ENCODE measurements at regions not wholly inside any gene's neighbourhood (a gene's known extent, or its start where the extent isn't known, plus 50 kb on each side); places are given as distances from the start of the nearest gene placed in this dataset.

- no peak for DNase-seq (ENCODE audit: low read depth)
- H3K4me3 ChIP-seq (ENCODE audit: low read depth, low read length): no peak overlapping the region
- TF ChIP-seq, protein P1, sequence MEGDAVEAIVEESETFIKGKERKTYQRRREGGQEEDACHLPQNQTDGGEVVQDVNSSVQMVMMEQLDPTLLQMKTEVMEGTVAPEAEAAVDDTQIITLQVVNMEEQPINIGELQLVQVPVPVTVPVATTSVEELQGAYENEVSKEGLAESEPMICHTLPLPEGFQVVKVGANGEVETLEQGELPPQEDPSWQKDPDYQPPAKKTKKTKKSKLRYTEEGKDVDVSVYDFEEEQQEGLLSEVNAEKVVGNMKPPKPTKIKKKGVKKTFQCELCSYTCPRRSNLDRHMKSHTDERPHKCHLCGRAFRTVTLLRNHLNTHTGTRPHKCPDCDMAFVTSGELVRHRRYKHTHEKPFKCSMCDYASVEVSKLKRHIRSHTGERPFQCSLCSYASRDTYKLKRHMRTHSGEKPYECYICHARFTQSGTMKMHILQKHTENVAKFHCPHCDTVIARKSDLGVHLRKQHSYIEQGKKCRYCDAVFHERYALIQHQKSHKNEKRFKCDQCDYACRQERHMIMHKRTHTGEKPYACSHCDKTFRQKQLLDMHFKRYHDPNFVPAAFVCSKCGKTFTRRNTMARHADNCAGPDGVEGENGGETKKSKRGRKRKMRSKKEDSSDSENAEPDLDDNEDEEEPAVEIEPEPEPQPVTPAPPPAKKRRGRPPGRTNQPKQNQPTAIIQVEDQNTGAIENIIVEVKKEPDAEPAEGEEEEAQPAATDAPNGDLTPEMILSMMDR (IDR thresholded peaks at IDR 0.05; ENCODE audit: insufficient read depth, low read depth, low read length): no peak
Observed at GRCh38 chr6:76633259-76633658, 560.8 kb upstream of the IMPG1 start.

- no peak overlapping the region for H3K4me3 ChIP-seq (ENCODE audit: low read depth, low read length)
- TF ChIP-seq, protein P1 (IDR thresholded peaks at IDR 0.05; ENCODE audit: insufficient read depth, low read depth, low read length): no peak
- DNase-seq (ENCODE audit: low read depth): no peak
Observed at GRCh38 chr6:76631622-76632021, 559.2 kb upstream of the IMPG1 start.

- TF ChIP-seq, protein P1 (IDR thresholded peaks at IDR 0.05; ENCODE audit: insufficient read depth, low read depth, low read length): no peak
- no peak for DNase-seq (ENCODE audit: low read depth)
Observed at GRCh38 chr6:76615395-76615794, 542.9 kb upstream of the IMPG1 start.

GRCh38 chr6:76612954-76613353 lies 540.5 kb upstream of the IMPG1 start:
- TF ChIP-seq, protein P1 (IDR thresholded peaks at IDR 0.05; ENCODE audit: insufficient read depth, low read depth, low read length): no peak
- DNase-seq (ENCODE audit: low read depth): no peak
- no peak overlapping the region for H3K4me3 ChIP-seq (ENCODE audit: low read depth, low read length)

More at GRCh38 chr6:76615395-76615794, 542.9 kb upstream of the IMPG1 start:
- no peak overlapping the region for H3K4me3 ChIP-seq (ENCODE audit: low read depth, low read length)

- H3K4me3 ChIP-seq (ENCODE audit: low read depth, low read length): no peak overlapping the region
- TF ChIP-seq, protein P1 (IDR thresholded peaks at IDR 0.05; ENCODE audit: insufficient read depth, low read depth, low read length): no peak
- DNase-seq (ENCODE audit: low read depth): no peak
Observed at GRCh38 chr6:76609160-76609559, 536.7 kb upstream of the IMPG1 start.

DNA sequence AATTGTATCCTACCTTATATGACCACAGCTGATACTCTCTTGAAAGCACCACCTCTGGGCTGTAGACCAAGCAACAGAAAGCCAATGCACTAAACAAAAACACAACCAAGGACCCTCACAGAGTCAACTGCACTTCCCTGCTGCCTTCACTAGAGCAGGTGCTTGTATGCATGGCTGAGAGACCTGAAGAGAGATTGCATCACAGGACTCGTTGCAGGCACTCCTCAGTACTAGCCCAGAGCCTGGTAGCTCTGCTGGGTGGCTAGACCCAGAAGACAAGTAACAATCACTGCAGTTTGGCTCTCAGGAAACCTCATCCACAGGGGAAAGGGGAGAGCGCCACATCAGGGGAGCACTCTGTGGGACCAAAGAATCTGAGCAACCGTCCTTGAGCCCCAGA lies 521.6 kb upstream of the IMPG1 start:
- TF ChIP-seq, protein P1 (IDR thresholded peaks at IDR 0.05; ENCODE audit: insufficient read depth, low read depth, low read length): no peak
- no peak for DNase-seq (ENCODE audit: low read depth)
- H3K4me3 ChIP-seq (ENCODE audit: low read depth, low read length): no peak overlapping the region

GRCh38 chr6:76593668-76594067 lies 521.2 kb upstream of the IMPG1 start:
- no peak for DNase-seq (ENCODE audit: low read depth)
- H3K4me3 ChIP-seq (ENCODE audit: low read depth, low read length): no peak overlapping the region
- TF ChIP-seq, protein P1 (IDR thresholded peaks at IDR 0.05; ENCODE audit: insufficient read depth, low read depth, low read length): no peak
